ENCODE measurements at regions not wholly inside any gene's neighbourhood (a gene's known extent, or its start where the extent isn't known, plus 50 kb on each side); places are given as distances from the start of the nearest gene placed in this dataset.

DNA sequence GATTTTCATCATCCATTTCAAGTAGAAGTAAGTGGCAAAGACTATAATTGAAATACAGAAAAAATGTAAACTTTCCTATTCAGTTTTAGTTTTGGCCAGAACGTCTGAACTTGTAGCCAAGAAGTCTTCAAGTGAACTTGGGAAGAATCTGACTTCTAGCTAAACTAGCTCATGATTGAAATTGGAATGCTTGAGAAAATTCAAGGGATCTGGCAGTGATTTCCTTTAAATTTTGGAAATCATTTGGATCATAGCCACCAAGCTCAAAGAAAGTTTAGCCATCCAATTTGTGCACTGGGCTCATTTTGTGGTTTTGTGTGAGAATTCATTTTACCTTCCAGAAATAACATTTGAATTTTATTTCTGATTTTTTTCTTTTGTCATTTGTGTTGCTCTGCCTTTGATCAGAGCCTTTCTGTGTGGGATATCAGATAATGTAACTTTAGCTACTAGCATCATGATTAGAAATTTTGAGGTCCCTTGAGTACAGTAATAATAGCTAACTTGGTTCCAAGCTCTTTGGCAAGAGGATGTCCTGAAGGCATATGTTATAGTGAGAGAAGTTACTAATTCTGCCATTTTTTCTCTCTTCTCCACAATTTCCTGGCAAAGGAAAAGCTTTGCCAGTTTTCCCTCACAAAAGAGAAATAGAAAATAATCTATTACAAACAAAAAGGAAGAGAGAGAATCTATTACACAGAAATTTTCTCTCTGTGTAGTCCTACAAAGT, 2123.7 kb upstream of the RAG2 start:
- TF ChIP-seq, protein P1, sequence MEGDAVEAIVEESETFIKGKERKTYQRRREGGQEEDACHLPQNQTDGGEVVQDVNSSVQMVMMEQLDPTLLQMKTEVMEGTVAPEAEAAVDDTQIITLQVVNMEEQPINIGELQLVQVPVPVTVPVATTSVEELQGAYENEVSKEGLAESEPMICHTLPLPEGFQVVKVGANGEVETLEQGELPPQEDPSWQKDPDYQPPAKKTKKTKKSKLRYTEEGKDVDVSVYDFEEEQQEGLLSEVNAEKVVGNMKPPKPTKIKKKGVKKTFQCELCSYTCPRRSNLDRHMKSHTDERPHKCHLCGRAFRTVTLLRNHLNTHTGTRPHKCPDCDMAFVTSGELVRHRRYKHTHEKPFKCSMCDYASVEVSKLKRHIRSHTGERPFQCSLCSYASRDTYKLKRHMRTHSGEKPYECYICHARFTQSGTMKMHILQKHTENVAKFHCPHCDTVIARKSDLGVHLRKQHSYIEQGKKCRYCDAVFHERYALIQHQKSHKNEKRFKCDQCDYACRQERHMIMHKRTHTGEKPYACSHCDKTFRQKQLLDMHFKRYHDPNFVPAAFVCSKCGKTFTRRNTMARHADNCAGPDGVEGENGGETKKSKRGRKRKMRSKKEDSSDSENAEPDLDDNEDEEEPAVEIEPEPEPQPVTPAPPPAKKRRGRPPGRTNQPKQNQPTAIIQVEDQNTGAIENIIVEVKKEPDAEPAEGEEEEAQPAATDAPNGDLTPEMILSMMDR (IDR thresholded peaks at IDR 0.05) = no peak
- no peak for TF ChIP-seq NR1H2 (CRISPR knock-in tag; IDR thresholded peaks at IDR 0.05)
- no peak for TF ChIP-seq NFYB (CRISPR knock-in tag; conservative IDR thresholded peaks at IDR 0.05; ENCODE audit: low read depth)
- no peak for TF ChIP-seq SMAD4 (CRISPR knock-in tag; IDR thresholded peaks at IDR 0.05)
- no peak for TF ChIP-seq CBFB (CRISPR knock-in tag; IDR thresholded peaks at IDR 0.05; ENCODE audit: low read depth)
- no peak for TF ChIP-seq OVOL2 (CRISPR knock-in tag; IDR thresholded peaks at IDR 0.05; ENCODE audit: borderline replicate concordance)
- no peak for TF ChIP-seq TCF7 (CRISPR knock-in tag; IDR thresholded peaks at IDR 0.05; ENCODE audit: low read depth)
- TF ChIP-seq CREM (CRISPR knock-in tag; IDR thresholded peaks at IDR 0.05) = no peak
- TF ChIP-seq STAT6 (CRISPR knock-in tag; conservative IDR thresholded peaks at IDR 0.05; ENCODE audit: low read depth) = no peak
- TF ChIP-seq RELA (CRISPR knock-in tag; IDR thresholded peaks at IDR 0.05; ENCODE audit: borderline replicate concordance) = no peak
- TF ChIP-seq, protein P2, sequence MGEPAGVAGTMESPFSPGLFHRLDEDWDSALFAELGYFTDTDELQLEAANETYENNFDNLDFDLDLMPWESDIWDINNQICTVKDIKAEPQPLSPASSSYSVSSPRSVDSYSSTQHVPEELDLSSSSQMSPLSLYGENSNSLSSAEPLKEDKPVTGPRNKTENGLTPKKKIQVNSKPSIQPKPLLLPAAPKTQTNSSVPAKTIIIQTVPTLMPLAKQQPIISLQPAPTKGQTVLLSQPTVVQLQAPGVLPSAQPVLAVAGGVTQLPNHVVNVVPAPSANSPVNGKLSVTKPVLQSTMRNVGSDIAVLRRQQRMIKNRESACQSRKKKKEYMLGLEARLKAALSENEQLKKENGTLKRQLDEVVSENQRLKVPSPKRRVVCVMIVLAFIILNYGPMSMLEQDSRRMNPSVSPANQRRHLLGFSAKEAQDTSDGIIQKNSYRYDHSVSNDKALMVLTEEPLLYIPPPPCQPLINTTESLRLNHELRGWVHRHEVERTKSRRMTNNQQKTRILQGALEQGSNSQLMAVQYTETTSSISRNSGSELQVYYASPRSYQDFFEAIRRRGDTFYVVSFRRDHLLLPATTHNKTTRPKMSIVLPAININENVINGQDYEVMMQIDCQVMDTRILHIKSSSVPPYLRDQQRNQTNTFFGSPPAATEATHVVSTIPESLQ (CRISPR knock-in tag; IDR thresholded peaks at IDR 0.05) = no peak
- no peak for TF ChIP-seq NR2C2 (CRISPR knock-in tag; IDR thresholded peaks at IDR 0.05)
- TF ChIP-seq ATF3 (CRISPR knock-in tag; conservative IDR thresholded peaks at IDR 0.05) = no peak
- TF ChIP-seq KAT7 (CRISPR knock-in tag; IDR thresholded peaks at IDR 0.05; ENCODE audit: borderline replicate concordance) = no peak

Data from WTC11 (cell line).